ENCODE measurements at regions not wholly inside any gene's neighbourhood (a gene's known extent, or its start where the extent isn't known, plus 50 kb on each side); places are given as distances from the start of the nearest gene placed in this dataset.
A peak's percentile ranks its signal among the peaks of the same experiment; 100 is the strongest.

DNA sequence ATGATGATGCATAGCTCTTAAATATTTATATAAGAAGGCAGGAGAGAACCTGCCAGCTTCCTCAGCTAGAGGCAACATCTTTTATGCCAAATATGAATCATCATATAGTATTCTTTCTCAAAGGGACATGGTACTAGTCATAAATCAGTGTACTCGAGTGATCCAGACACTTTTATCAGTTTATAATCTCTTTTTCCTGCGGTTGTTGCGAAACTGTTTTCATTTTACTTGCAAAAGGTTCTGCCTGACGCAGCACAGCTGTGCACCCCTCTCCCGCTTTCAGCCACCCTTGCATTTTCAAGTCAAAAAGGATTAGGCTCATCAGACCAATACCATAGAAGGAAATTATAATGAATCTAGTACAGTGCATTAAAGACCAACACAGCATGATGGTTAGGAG is 332.3 kb upstream of the PRKCQ start:
- no peak overlapping the region for H3K27ac ChIP-seq
- no peak overlapping the region for H3K9ac ChIP-seq
- TF ChIP-seq Cebpa-rat (IDR thresholded peaks at IDR 0.05), result no peak

DNA sequence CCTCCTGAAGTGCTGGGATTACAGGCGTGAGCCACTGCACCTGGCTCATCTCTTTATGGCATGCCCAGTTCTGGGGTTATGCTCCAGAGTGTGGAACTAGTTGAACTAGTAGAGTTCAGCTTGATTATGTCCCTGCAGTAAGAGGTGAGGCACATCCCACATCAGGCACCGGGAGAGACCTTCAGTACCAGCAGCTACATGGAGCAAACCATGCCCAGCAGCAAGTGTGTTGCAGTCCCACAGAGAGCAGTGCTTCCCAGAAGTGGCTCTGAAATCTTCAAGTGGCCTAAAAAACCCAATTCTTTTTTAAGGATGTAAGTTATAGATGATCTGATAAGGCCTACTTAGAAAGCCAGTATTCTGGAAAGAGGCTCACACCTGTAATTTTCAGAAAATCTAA is 331.9 kb upstream of the PRKCQ start:
- Histone ChIP-seq H3K27me3 (no peaks in the 10 kb centered on the region), H4K20me1 (no peaks in the 10 kb centered on the region), H3K4me3 (no peak overlapping the region), H3K27ac (no peak overlapping the region), H3K9ac (no peak overlapping the region), H3K4me2 (peak overlapping the region; percentile 28), H3K36me3 (no peaks in the 10 kb centered on the region), H3K9me3 (peaks cover 23% of the 10 kb centered on the region), H3K4me1 (peaks cover 28% of the 10 kb centered on the region)
- TF ChIP-seq Cebpa-rat (IDR thresholded peaks at IDR 0.05), result no peak

More for the DNA sequence above, 332.3 kb upstream of the PRKCQ start:
- no peaks in the 10 kb centered on the region for H3K36me3 ChIP-seq
- peak overlapping the region; percentile 28 for H3K4me2 ChIP-seq
- H3K27me3 ChIP-seq, result no peaks in the 10 kb centered on the region
- no peaks in the 10 kb centered on the region for H4K20me1 ChIP-seq
- peaks cover 23% of the 10 kb centered on the region for H3K9me3 ChIP-seq
- peaks cover 29% of the 10 kb centered on the region for H3K4me1 ChIP-seq
- no peak overlapping the region for H3K4me3 ChIP-seq

DNA sequence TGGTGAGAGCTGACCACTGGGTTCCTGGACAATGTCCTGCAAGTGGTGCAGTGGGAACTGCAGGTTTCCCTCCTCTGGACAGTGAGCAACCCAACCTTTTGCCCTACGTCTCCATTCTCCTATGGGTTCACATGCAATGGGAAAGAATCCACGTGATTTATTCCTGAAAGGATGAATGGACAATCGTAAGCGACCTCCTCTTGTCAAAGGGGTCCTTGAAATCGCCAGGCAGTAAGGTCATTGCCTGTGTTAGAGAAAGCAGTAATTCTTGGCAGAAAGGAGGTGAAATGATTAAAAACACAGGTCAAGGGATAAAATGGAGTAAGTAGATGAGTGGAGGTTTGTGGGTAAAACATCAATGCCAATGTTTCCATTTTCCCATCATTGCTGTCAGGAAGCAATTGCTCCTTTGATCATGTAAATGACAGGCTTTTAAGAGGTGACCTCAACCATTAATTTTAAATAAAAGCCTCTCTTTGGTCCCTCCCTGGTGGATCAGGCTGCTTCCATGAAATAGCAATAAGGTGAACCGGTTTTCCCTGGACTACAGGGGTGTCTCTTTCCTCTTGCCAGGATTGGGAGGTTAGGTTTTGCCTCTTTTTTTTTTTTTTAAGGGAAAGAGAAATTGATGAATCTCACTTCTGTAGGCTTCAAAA is 330.0 kb upstream of the PRKCQ start:
- H3K9me3 ChIP-seq, result peaks cover 27% of the 10 kb centered on the region
- H3K4me3 ChIP-seq, result no peak overlapping the region
- H3K4me1 ChIP-seq, result peaks cover 21% of the 10 kb centered on the region
- H3K27ac ChIP-seq, result no peak overlapping the region
- H3K36me3 ChIP-seq, result no peaks in the 10 kb centered on the region
- H3K9ac ChIP-seq, result no peak overlapping the region
- no peaks in the 10 kb centered on the region for H4K20me1 ChIP-seq
- no peaks in the 10 kb centered on the region for H3K27me3 ChIP-seq
- TF ChIP-seq Cebpa-rat (IDR thresholded peaks at IDR 0.05), result no peak
- no peak overlapping the region for H3K4me2 ChIP-seq

- TF ChIP-seq Cebpa-rat (IDR thresholded peaks at IDR 0.05), result no peak
- no peaks in the 10 kb centered on the region for H4K20me1 ChIP-seq
- no peak overlapping the region for H3K4me2 ChIP-seq
- H3K4me1 ChIP-seq, result peaks cover 16% of the 10 kb centered on the region
- H3K4me3 ChIP-seq, result no peak overlapping the region
- H3K9ac ChIP-seq, result no peak overlapping the region
- H3K36me3 ChIP-seq, result no peaks in the 10 kb centered on the region
- no peak overlapping the region for H3K27ac ChIP-seq
- H3K9me3 ChIP-seq, result peaks cover 27% of the 10 kb centered on the region
- H3K27me3 ChIP-seq, result no peaks in the 10 kb centered on the region
These were observed 327.9 kb upstream of the PRKCQ start for GRCh38 chr10:6907877-6908530.

GRCh38 chr10:6894405-6894804 is 314.3 kb upstream of the PRKCQ start:
- Histone ChIP-seq H3K9ac (no peak overlapping the region), H3K9me3 (no peaks in the 10 kb centered on the region), H3K4me1 (peaks cover 4% of the 10 kb centered on the region; the same call in 1 of the 2 replicates), H3K36me3 (no peaks in the 10 kb centered on the region; the same call in 1 of the 2 replicates), H3K4me2 (no peak overlapping the region), H4K20me1 (no peaks in the 10 kb centered on the region), H3K4me3 (no peak overlapping the region), H3K27me3 (no peaks in the 10 kb centered on the region), H3K27ac (no peak overlapping the region)
- TF ChIP-seq Cebpa-rat (IDR thresholded peaks at IDR 0.05), result no peak

- no peak overlapping the region for H3K4me2 ChIP-seq
- no peak for TF ChIP-seq Cebpa-rat (IDR thresholded peaks at IDR 0.05)
- H3K27me3 ChIP-seq, result no peaks in the 10 kb centered on the region
- no peak overlapping the region for H3K4me3 ChIP-seq
- no peak overlapping the region for H3K27ac ChIP-seq
- no peak overlapping the region for H3K9ac ChIP-seq
- no peaks in the 10 kb centered on the region; the same call in 1 of the 2 replicates for H3K36me3 ChIP-seq
- H3K9me3 ChIP-seq, result no peaks in the 10 kb centered on the region
- peaks cover 4% of the 10 kb centered on the region; the same call in 1 of the 2 replicates for H3K4me1 ChIP-seq
- H4K20me1 ChIP-seq, result no peaks in the 10 kb centered on the region
These were observed 312.8 kb upstream of the PRKCQ start for GRCh38 chr10:6892864-6893263.

GRCh38 chr10:6891924-6892323 is 311.8 kb upstream of the PRKCQ start:
- no peak for TF ChIP-seq Cebpa-rat (IDR thresholded peaks at IDR 0.05)
- no peaks in the 10 kb centered on the region; the same call in 1 of the 2 replicates for H3K36me3 ChIP-seq
- no peaks in the 10 kb centered on the region for H3K9me3 ChIP-seq
- H4K20me1 ChIP-seq, result no peaks in the 10 kb centered on the region
- H3K27ac ChIP-seq, result no peak overlapping the region
- H3K4me2 ChIP-seq, result no peak overlapping the region
- no peak overlapping the region for H3K9ac ChIP-seq
- H3K4me1 ChIP-seq, result peaks cover 4% of the 10 kb centered on the region; the same call in 1 of the 2 replicates
- H3K4me3 ChIP-seq, result no peak overlapping the region
- H3K27me3 ChIP-seq, result no peaks in the 10 kb centered on the region

GRCh38 chr10:6889718-6890117 is 309.6 kb upstream of the PRKCQ start:
- H3K9ac ChIP-seq, result no peak overlapping the region
- TF ChIP-seq Cebpa-rat (IDR thresholded peaks at IDR 0.05), result no peak
- H3K36me3 ChIP-seq, result no peaks in the 10 kb centered on the region; the same call in 1 of the 2 replicates
- no peak overlapping the region for H3K27ac ChIP-seq
- no peak overlapping the region for H3K4me3 ChIP-seq
- H3K27me3 ChIP-seq, result no peaks in the 10 kb centered on the region
- H3K4me1 ChIP-seq, result peaks cover 15% of the 10 kb centered on the region
- no peaks in the 10 kb centered on the region for H3K9me3 ChIP-seq
- no peak overlapping the region for H3K4me2 ChIP-seq
- no peaks in the 10 kb centered on the region for H4K20me1 ChIP-seq

- Histone ChIP-seq H3K27ac (no peak overlapping the region), H4K20me1 (no peaks in the 10 kb centered on the region), H3K36me3 (no peaks in the 10 kb centered on the region), H3K9me3 (no peaks in the 10 kb centered on the region), H3K4me3 (no peak overlapping the region), H3K9ac (no peak overlapping the region), H3K27me3 (no peaks in the 10 kb centered on the region), H3K4me2 (no peak overlapping the region), H3K4me1 (peaks cover 25% of the 10 kb centered on the region)
- no peak for TF ChIP-seq Cebpa-rat (IDR thresholded peaks at IDR 0.05)
These were observed 308.4 kb upstream of the PRKCQ start for GRCh38 chr10:6888434-6888833.

- H3K9ac ChIP-seq, result no peak overlapping the region
- peak overlapping the region; percentile 34 for H3K4me2 ChIP-seq
These were observed 305.2 kb upstream of the PRKCQ start for GRCh38 chr10:6885284-6885683.

More at GRCh38 chr10:6885284-6885683, 305.2 kb upstream of the PRKCQ start:
- H3K4me3 ChIP-seq, result no peak overlapping the region
- TF ChIP-seq Cebpa-rat (IDR thresholded peaks at IDR 0.05), result no peak
- H4K20me1 ChIP-seq, result no peaks in the 10 kb centered on the region
- no peaks in the 10 kb centered on the region for H3K36me3 ChIP-seq
- H3K9me3 ChIP-seq, result no peaks in the 10 kb centered on the region
- H3K27ac ChIP-seq, result no peak overlapping the region
- H3K4me1 ChIP-seq, result peaks cover 22% of the 10 kb centered on the region
- H3K27me3 ChIP-seq, result no peaks in the 10 kb centered on the region

Data from BLaER1 (cell line).